Endothelial cell of umbilical vein (primary cell): ENCODE measurements at regions not wholly inside any gene's neighbourhood (a gene's known extent, or its start where the extent isn't known, plus 50 kb on each side); places are given as distances from the start of the nearest gene placed in this dataset.

ENCODE experiments used
- BruUV-seq: library from RNA; stranded (reverse); fragments of 400-500 nt; replicated peaks from 2 replicates; lab custom pipeline; 2021; lab: Mats Ljungman, UMichigan
- CTCF ChIA-PET: fragments of 300-600, 350-600 bp; sonication (Branson Sonifier 250); formaldehyde crosslinking; loops from one replicate; lab custom pipeline; 2021; ENCODE audit warnings: antibody characterized with exemption, inconsistent platforms; lab: Charles Lee
- POLR2A ChIA-PET: fragments of 300-600, 350-600 bp; sonication (Branson Sonifier 250); formaldehyde crosslinking; loops from one replicate; lab custom pipeline; 2021; ENCODE audit warnings: antibody characterized with exemption, inconsistent platforms; lab: Charles Lee
- DNase-seq: peaks from one replicate; pipeline ENCODE4 v3.0.0-alpha.2; 2011; ENCODE audit warnings: low read depth, low spot score
- FAIRE-seq: peaks from 2 replicates; lab custom pipeline; 2011; peaks lifted over from hg19 to GRCh38; lab: Jason Lieb, UNC
- H2AFZ ChIP-seq: 2 replicates; pipeline ENCODE4 v1.6.0; 2012; ENCODE audit warnings: low read depth, low read length, control low read depth, inconsistent platforms
- H3K27ac ChIP-seq: 2 replicates; pipeline ENCODE4 v1.5.1; 2011; ENCODE audit warnings: low read depth, mild to moderate bottlenecking, control low read depth, low read length, moderate library complexity; ENCODE audit not compliant: insufficient read depth
- H3K27me3 ChIP-seq, 2 experiments: 2 replicates each; pipeline versions ENCODE4 v1.6.0 to v1.6.1; 2011; ENCODE audit warnings: low read length in 2 of 2, mixed read lengths in 1 of 2; ENCODE audit not compliant: control insufficient read depth in 2 of 2, insufficient read depth in 2 of 2
- H3K36me3 ChIP-seq, 2 experiments: 2 replicates in 1 of 2; 3 replicates in 1 of 2; pipeline ENCODE4 v1.5.1; 2011; ENCODE audit warnings: low read length in 2 of 2, mild to moderate bottlenecking in 1 of 2, moderate library complexity in 1 of 2; ENCODE audit not compliant: control insufficient read depth in 2 of 2, insufficient read depth in 2 of 2; ENCODE audit errors: extremely low read depth in 1 of 2
- H3K4me1 ChIP-seq: 3 replicates; pipeline ENCODE4 v1.5.1; 2011; ENCODE audit warnings: mild to moderate bottlenecking, low read length; ENCODE audit not compliant: control insufficient read depth, insufficient read depth; ENCODE audit errors: extremely low read depth
- H3K4me2 ChIP-seq: 2 replicates; pipeline ENCODE4 v1.6.1; 2011; ENCODE audit warnings: low read length, control low read depth, mixed read lengths; ENCODE audit not compliant: insufficient read depth
- H3K4me3 ChIP-seq, 3 experiments: fragments of 200-600 bp in 1 of 3; sonication (generic), shearing (Covaris generic) in 1 of 3; replicated peaks in 1 of 3; 2 replicates each; pipeline ENCODE4 v1.5.1; 2011 to 2016; ENCODE audit warnings: control low read depth in 3 of 3, low read length in 3 of 3, mild to moderate bottlenecking in 2 of 3, inconsistent platforms in 1 of 3, low read depth in 1 of 3, moderate library complexity in 1 of 3; ENCODE audit not compliant: insufficient read depth in 1 of 3
- H3K79me2 ChIP-seq: 2 replicates; pipeline ENCODE4 v1.6.0; 2012; ENCODE audit warnings: low read length, inconsistent platforms; ENCODE audit not compliant: control insufficient read depth, insufficient read depth
- H3K9ac ChIP-seq: replicated peaks from 2 replicates; pipeline ENCODE3; 2011; ENCODE audit warnings: low read length, control low read depth; ENCODE audit not compliant: insufficient read depth; ENCODE audit errors: extremely low read depth
- H3K9me1 ChIP-seq: replicated peaks from 3 replicates; pipeline ENCODE4 v1.6.0; 2011; ENCODE audit warnings: mild to moderate bottlenecking, low read length; ENCODE audit not compliant: control insufficient read depth, insufficient read depth; ENCODE audit errors: extremely low read depth
- H3K9me3 ChIP-seq: replicated peaks from 2 replicates; pipeline ENCODE4 v1.5.1; 2012; ENCODE audit warnings: low read length, inconsistent platforms; ENCODE audit not compliant: control insufficient read depth, insufficient read depth
- H4K20me1 ChIP-seq: replicated peaks from 2 replicates; pipeline ENCODE3; 2011; ENCODE audit warnings: mild to moderate bottlenecking, low read length; ENCODE audit not compliant: control insufficient read depth, insufficient read depth; ENCODE audit errors: extremely low read depth
- CTCF ChIP-seq, 2 donors: IDR thresholded peaks; 1 replicate in 1 of 2; 2 replicates in 1 of 2; pipeline ENCODE4 v1.5.1; 2011; ENCODE audit warnings: low read length in 2 of 2, mild to moderate bottlenecking in 2 of 2, moderate library complexity in 2 of 2, control low read depth in 1 of 2, inconsistent platforms in 1 of 2, low read depth in 1 of 2; ENCODE audit not compliant: insufficient read depth in 1 of 2; ENCODE audit errors: extremely low read depth in 1 of 2
- EZH2 ChIP-seq: IDR thresholded peaks from 2 replicates; pipeline ENCODE4 v1.6.1; 2012; ENCODE audit warnings: borderline replicate concordance, low read depth, mild to moderate bottlenecking, moderate library complexity, low read length, inconsistent platforms; ENCODE audit not compliant: severe bottlenecking
- FOS ChIP-seq: IDR thresholded peaks from 2 replicates; pipeline ENCODE4 v1.6.1; 2011; ENCODE audit warnings: mild to moderate bottlenecking, low read length, moderate library complexity, borderline replicate concordance; ENCODE audit not compliant: insufficient read depth
- GATA2 ChIP-seq: IDR thresholded peaks from 2 replicates; pipeline ENCODE4 v1.7.0; 2011; ENCODE audit warnings: low read depth, mild to moderate bottlenecking, moderate library complexity, mixed read lengths, low read length; ENCODE audit not compliant: insufficient read length, insufficient read depth
- JUN ChIP-seq: IDR thresholded peaks from 2 replicates; pipeline ENCODE4 v1.6.1; 2011; ENCODE audit warnings: borderline replicate concordance, low read depth; ENCODE audit not compliant: insufficient read length, insufficient read depth
- MYC ChIP-seq: IDR thresholded peaks from one replicate; pipeline ENCODE4 v1.6.1; 2011; ENCODE audit warnings: mild to moderate bottlenecking, low read depth, low read length
- POLR2A ChIP-seq: IDR thresholded peaks from 2 replicates; pipeline ENCODE4 v1.6.1; 2012; ENCODE audit warnings: low read depth, mild to moderate bottlenecking, control low read depth, low read length
- POLR2AphosphoS5 ChIP-seq: IDR thresholded peaks from 2 replicates; pipeline ENCODE4 v1.6.1; 2012; ENCODE audit warnings: low read depth, mild to moderate bottlenecking, control low read depth, low read length, moderate library complexity; ENCODE audit not compliant: insufficient read depth
- dilution Hi-C: fragments of 300-500 bp; cut with MboI; formaldehyde crosslinking; loops from one replicate; pipeline ENCODE4 v1.15.0; 2019; ENCODE audit warnings: low sequenced_read_pairs; ENCODE audit not compliant: extremely low pct_ligation_motif_present
- intact Hi-C: fragments of 100-400 bp; cut with micrococcal nuclease; formaldehyde crosslinking; loops from one replicate; pipeline ENCODE4 v1.10.0; 2022
- TF ChIP-seq, protein P1 (sequence below): IDR thresholded peaks from 2 replicates; pipeline ENCODE4 v1.6.1; 2011; ENCODE audit not compliant: insufficient read depth, insufficient read length

DNA sequence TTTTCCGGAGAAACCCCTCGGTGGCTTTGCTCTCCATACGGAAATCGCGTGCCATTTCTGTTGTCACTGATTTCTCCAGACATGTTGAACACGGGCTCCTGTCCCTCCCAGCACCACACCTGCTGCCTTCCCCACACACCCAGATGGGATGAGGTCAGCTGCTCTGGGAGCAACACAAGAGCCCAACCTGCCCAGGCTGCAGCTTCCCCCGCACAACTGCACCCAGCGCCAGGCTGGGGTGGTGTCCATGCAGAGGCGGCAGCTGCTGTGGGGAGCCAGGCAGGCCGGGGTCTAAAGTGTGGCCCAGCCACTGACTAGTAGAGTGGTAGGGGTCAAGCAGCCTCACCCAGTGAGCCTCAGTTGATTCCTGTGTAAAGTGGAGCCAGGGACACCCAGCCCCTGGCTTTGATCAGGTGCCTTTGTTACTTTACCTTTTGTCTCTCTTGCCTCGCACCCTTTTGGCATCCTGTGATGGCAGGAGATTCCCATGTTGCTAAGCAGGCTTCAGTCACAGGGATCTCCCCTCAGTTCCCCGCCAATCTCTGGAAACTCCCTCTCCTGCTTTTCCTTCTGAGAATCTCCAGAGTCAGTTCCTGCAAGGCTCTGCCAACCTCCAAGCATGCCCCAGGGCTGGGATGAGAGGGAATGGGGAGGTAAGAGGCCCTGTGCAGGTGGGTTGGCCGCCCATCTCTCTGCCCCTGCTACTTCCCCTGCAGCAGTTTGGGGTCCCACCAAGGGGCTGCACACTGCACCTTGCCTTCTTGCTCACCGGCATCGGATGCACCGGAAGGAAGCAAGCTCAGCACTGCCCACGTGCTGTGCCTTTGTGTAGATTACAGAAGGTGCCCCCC lies 91.8 kb upstream of the ALDH1A3 start:
- intact Hi-C loops = no loop called here
- DNase-seq = no peak
- Histone ChIP-seq H3K4me2 (no peak overlapping the region), H3K9me1 (no peaks in the 10 kb centered on the region), H3K27me3 (no peaks in the 10 kb centered on the region), H3K4me3 (no peak overlapping the region), H3K9me3 (no peaks in the 10 kb centered on the region), H3K79me2 (no peaks in the 10 kb centered on the region), H4K20me1 (no peaks in the 10 kb centered on the region), H3K4me1 (no peaks in the 10 kb centered on the region), H3K9ac (no peak overlapping the region), H3K36me3 (no peaks in the 10 kb centered on the region), H2AFZ (no peak overlapping the region), H3K27ac (no peak overlapping the region)
- no peak for FAIRE-seq
- dilution Hi-C loops = no loop called here
- TF ChIP-seq EZH2 (no peak), JUN (no peak), POLR2AphosphoS5 (no peak), MYC (no peak), GATA2 (no peak), FOS (no peak), CTCF (IDR thresholded peaks at IDR 0.05; ENCODE audit: extremely low read depth in 1 of 2, insufficient read depth in 1 of 2, low read depth in 1 of 2, low read length in 2 of 2) (no peak), POLR2A (no peak)
- TF ChIP-seq, protein P1, sequence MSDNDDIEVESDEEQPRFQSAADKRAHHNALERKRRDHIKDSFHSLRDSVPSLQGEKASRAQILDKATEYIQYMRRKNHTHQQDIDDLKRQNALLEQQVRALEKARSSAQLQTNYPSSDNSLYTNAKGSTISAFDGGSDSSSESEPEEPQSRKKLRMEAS = no peak
- CTCF ChIA-PET = no interaction called here
- POLR2A ChIA-PET = no interaction called here
- no TSS peak for BruUV-seq
